WERI-Rb-1 (cell line): ENCODE measurements at regions not wholly inside any gene's neighbourhood (a gene's known extent, or its start where the extent isn't known, plus 50 kb on each side); places are given as distances from the start of the nearest gene placed in this dataset.

Experiments used
- DNase-seq: peaks from one replicate; pipeline ENCODE4 v3.0.0-alpha.2; 2020
- H3K27ac ChIP-seq: fragments of 250-450 bp; sonication (Bioruptor Pico); 2 replicates; pipeline ENCODE4 v1.5.1; 2020; ENCODE audit warnings: mild to moderate bottlenecking, moderate library complexity
- H3K27me3 ChIP-seq: fragments of 250-450 bp; sonication (Bioruptor Pico); 2 replicates; pipeline ENCODE4 v1.5.1; 2021; ENCODE audit warnings: mild to moderate bottlenecking, low read depth, moderate library complexity; ENCODE audit not compliant: insufficient read depth, severe bottlenecking
- H3K36me3 ChIP-seq: fragments of 250-450 bp; sonication (Bioruptor Pico); 2 replicates; pipeline ENCODE4 v1.5.1; 2020; ENCODE audit warnings: mild to moderate bottlenecking, moderate library complexity
- H3K4me3 ChIP-seq: 2 replicates; pipeline ENCODE4 v1.5.1; 2011; ENCODE audit warnings: low read depth, mild to moderate bottlenecking, control low read depth, low read length
- H3K9me3 ChIP-seq: fragments of 250-450 bp; sonication (Bioruptor Pico); 2 replicates; pipeline ENCODE4 v1.5.1; 2021; ENCODE audit warnings: mild to moderate bottlenecking, moderate library complexity; ENCODE audit not compliant: severe bottlenecking
- CTCF ChIP-seq: IDR thresholded peaks from 2 replicates; pipeline ENCODE4 v1.5.1; 2011; ENCODE audit warnings: low read depth, mild to moderate bottlenecking, control low read depth, inconsistent platforms, low read length

GRCh38 chr10:128418819-128419218 lies 292.6 kb upstream of the MKI67 start:
- H3K4me3 ChIP-seq, result no peak overlapping the region
- H3K9me3 ChIP-seq, result no peaks in the 10 kb centered on the region
- no peaks in the 10 kb centered on the region for H3K27me3 ChIP-seq
- no peak overlapping the region for H3K27ac ChIP-seq
- no peaks in the 10 kb centered on the region for H3K36me3 ChIP-seq
- no peak for DNase-seq
- no peak for TF ChIP-seq CTCF

- Histone ChIP-seq H3K36me3 (no peaks in the 10 kb centered on the region), H3K27me3 (no peaks in the 10 kb centered on the region), H3K9me3 (no peaks in the 10 kb centered on the region), H3K4me3 (no peak overlapping the region), H3K27ac (no peak overlapping the region)
- TF ChIP-seq CTCF, result no peak
- DNase-seq, result no peak
These were observed 293.3 kb upstream of the MKI67 start for GRCh38 chr10:128419466-128420019.

- Histone ChIP-seq H3K36me3 (no peaks in the 10 kb centered on the region), H3K4me3 (no peak overlapping the region), H3K27me3 (no peaks in the 10 kb centered on the region), H3K27ac (no peak overlapping the region), H3K9me3 (no peaks in the 10 kb centered on the region)
- no peak for TF ChIP-seq CTCF
- no peak for DNase-seq
These were observed 294.4 kb upstream of the MKI67 start for GRCh38 chr10:128420623-128421022.

- DNase-seq, result no peak
- Histone ChIP-seq H3K27ac (no peak overlapping the region), H3K27me3 (no peaks in the 10 kb centered on the region), H3K36me3 (no peaks in the 10 kb centered on the region), H3K9me3 (no peaks in the 10 kb centered on the region), H3K4me3 (no peak overlapping the region)
- no peak for TF ChIP-seq CTCF
These were observed 295.3 kb upstream of the MKI67 start for GRCh38 chr10:128421371-128422160.

GRCh38 chr10:128422190-128422589 lies 296.0 kb upstream of the MKI67 start:
- H3K27ac ChIP-seq, result no peak overlapping the region
- no peaks in the 10 kb centered on the region for H3K9me3 ChIP-seq
- DNase-seq, result no peak
- no peaks in the 10 kb centered on the region for H3K27me3 ChIP-seq
- no peak overlapping the region for H3K4me3 ChIP-seq
- TF ChIP-seq CTCF, result no peak
- no peaks in the 10 kb centered on the region for H3K36me3 ChIP-seq

GRCh38 chr10:128422999-128423398 lies 296.8 kb upstream of the MKI67 start:
- no peak for DNase-seq
- H3K36me3 ChIP-seq, result no peaks in the 10 kb centered on the region
- no peak overlapping the region for H3K27ac ChIP-seq
- no peaks in the 10 kb centered on the region for H3K27me3 ChIP-seq
- H3K4me3 ChIP-seq, result no peak overlapping the region
- H3K9me3 ChIP-seq, result no peaks in the 10 kb centered on the region
- no peak for TF ChIP-seq CTCF
